ENCODE measurements at regions not wholly inside any gene's neighbourhood (a gene's known extent, or its start where the extent isn't known, plus 50 kb on each side); places are given as distances from the start of the nearest gene placed in this dataset.
"Not testable (repeated sequence)": the region's sequence is repeated elsewhere in the genome, so short reads cannot be mapped to it uniquely, and the experiment has no call there.

DNA sequence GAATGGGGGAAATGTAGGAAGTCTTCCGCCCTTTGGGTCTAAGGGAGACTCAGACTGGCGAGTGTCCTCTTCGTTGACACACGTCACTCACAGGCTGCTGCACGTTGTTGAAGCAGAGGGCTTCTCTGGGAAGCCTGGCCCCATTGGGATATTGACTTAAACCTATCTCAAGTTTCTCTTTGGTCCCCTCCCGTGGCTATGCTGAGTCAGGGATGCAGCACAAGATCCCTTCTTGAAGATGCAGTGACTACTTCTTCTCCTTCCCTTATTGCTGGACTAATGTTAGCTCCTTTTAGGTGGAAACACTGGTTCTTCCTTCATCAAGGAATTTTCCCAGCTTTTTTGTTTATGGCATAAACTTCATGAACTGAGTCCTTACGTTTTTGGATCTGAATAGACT lies 89.8 kb upstream of the CCDC71L start:
- H3K9me3 ChIP-seq (ENCODE audit: insufficient read depth, low read depth, low read length) = no peaks in the 10 kb centered on the region
- H3K36me3 ChIP-seq (ENCODE audit: insufficient read depth, low read length) = no peaks in the 10 kb centered on the region
- no peak overlapping the region for H2AFZ ChIP-seq (ENCODE audit: low read length)
- no peak overlapping the region for H3K4me2 ChIP-seq (ENCODE audit: low read depth, low read length, poor library complexity, severe bottlenecking)
- no peaks in the 10 kb centered on the region for H3F3A ChIP-seq (ENCODE audit: low read depth)
- no peaks in the 10 kb centered on the region for H4K20me1 ChIP-seq (ENCODE audit: insufficient read depth, low read length, poor library complexity, severe bottlenecking)
- no peaks in the 10 kb centered on the region for H3K27me3 ChIP-seq (ENCODE audit: insufficient read depth, low read length, poor library complexity, severe bottlenecking)
- H3K9ac ChIP-seq (ENCODE audit: low read depth, low read length, poor library complexity, severe bottlenecking) = no peak overlapping the region
- peaks cover 3% of the 10 kb centered on the region for H3K4me1 ChIP-seq (ENCODE audit: insufficient read depth, low read length, poor library complexity, severe bottlenecking)
- no peaks in the 10 kb centered on the region for H3K9me2 ChIP-seq (replicated peaks; ENCODE audit: low read depth, low read length)
- H3K79me2 ChIP-seq (ENCODE audit: insufficient read depth, low read length) = no peaks in the 10 kb centered on the region
- no peak overlapping the region for H3K4me3 ChIP-seq (ENCODE audit: low read length, poor library complexity, severe bottlenecking)
- TF ChIP-seq CTCF (conservative IDR thresholded peaks at IDR 0.05; ENCODE audit: low read length) (no peak), EZH2phosphoT487 (IDR thresholded peaks at IDR 0.05; ENCODE audit: borderline replicate concordance) (no peak)

DNA sequence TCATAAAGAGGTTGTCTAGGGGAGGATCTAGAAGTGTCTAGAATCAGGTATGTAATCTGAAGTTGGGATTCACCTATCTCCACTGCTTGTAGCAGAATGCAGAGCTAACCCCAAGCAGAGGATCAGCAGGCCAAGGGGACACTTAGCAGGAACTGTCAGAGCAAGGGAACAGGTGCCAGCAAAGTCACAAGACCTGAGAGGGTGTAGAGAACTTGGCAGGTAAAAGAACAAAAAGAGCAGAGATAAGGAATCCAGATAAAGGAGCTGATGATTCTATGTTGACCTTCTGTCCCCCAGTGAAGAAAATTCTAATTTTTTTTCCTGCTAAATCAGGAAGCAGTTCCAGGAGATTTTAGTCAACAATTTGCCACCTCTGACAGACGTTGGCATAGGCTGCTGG lies 91.4 kb upstream of the CCDC71L start:
- Histone ChIP-seq H3K4me1 (ENCODE audit: insufficient read depth, low read length, poor library complexity, severe bottlenecking) (peaks cover 2% of the 10 kb centered on the region), H3K27me3 (ENCODE audit: insufficient read depth, low read length, poor library complexity, severe bottlenecking) (no peaks in the 10 kb centered on the region), H4K20me1 (ENCODE audit: insufficient read depth, low read length, poor library complexity, severe bottlenecking) (no peaks in the 10 kb centered on the region), H3K79me2 (ENCODE audit: insufficient read depth, low read length) (no peaks in the 10 kb centered on the region), H3K9me3 (ENCODE audit: insufficient read depth, low read depth, low read length) (no peaks in the 10 kb centered on the region), H3K4me3 (ENCODE audit: low read length, poor library complexity, severe bottlenecking) (no peak overlapping the region), H3K9ac (ENCODE audit: low read depth, low read length, poor library complexity, severe bottlenecking) (no peak overlapping the region), H2AFZ (ENCODE audit: low read length) (no peak overlapping the region), H3F3A (ENCODE audit: low read depth) (no peaks in the 10 kb centered on the region), H3K4me2 (ENCODE audit: low read depth, low read length, poor library complexity, severe bottlenecking) (no peak overlapping the region), H3K36me3 (ENCODE audit: insufficient read depth, low read length) (no peaks in the 10 kb centered on the region), H3K9me2 (replicated peaks; ENCODE audit: low read depth, low read length) (no peaks in the 10 kb centered on the region)
- TF ChIP-seq EZH2phosphoT487 (IDR thresholded peaks at IDR 0.05; ENCODE audit: borderline replicate concordance) (no peak), CTCF (conservative IDR thresholded peaks at IDR 0.05; ENCODE audit: low read length) (no peak)

DNA sequence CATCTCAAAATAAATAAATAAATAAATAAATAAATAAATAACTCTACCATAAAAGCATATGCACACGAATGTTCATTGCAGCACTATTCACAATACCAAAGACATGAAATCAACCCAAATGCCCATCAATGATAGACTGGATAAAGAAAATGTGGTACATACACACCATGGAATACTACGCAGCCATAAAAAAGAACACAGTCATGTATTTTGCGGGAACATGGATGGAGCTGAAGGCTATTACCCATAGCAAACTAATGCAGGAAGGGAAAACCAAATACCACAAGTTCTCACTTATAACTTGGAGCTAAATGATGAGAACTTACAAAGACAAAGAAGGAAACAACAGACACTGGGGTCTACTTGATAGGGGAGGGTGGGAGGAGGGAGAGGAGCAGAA lies 94.1 kb upstream of the CCDC71L start:
- H3K4me2 ChIP-seq (ENCODE audit: low read depth, low read length, poor library complexity, severe bottlenecking); H3F3A ChIP-seq (ENCODE audit: low read depth); H3K27me3 ChIP-seq (ENCODE audit: insufficient read depth, low read length, poor library complexity, severe bottlenecking); H3K9me3 ChIP-seq (ENCODE audit: insufficient read depth, low read depth, low read length); H3K9ac ChIP-seq (ENCODE audit: low read depth, low read length, poor library complexity, severe bottlenecking); H3K4me3 ChIP-seq (ENCODE audit: low read length, poor library complexity, severe bottlenecking); H3K36me3 ChIP-seq (ENCODE audit: insufficient read depth, low read length); H3K79me2 ChIP-seq (ENCODE audit: insufficient read depth, low read length); H2AFZ ChIP-seq (ENCODE audit: low read length); H4K20me1 ChIP-seq (ENCODE audit: insufficient read depth, low read length, poor library complexity, severe bottlenecking); H3K9me2 ChIP-seq (replicated peaks; ENCODE audit: low read depth, low read length): not testable (repeated sequence)
- peaks cover 13% of the 10 kb centered on the region for H3K4me1 ChIP-seq (ENCODE audit: insufficient read depth, low read length, poor library complexity, severe bottlenecking)

- no peak overlapping the region for H3K9ac ChIP-seq (ENCODE audit: low read depth, low read length, poor library complexity, severe bottlenecking)
- H3K79me2 ChIP-seq (ENCODE audit: insufficient read depth, low read length) = no peaks in the 10 kb centered on the region
- H2AFZ ChIP-seq (ENCODE audit: low read length) = no peak overlapping the region
- H3K4me3 ChIP-seq (ENCODE audit: low read length, poor library complexity, severe bottlenecking) = no peak overlapping the region
- H3K4me1 ChIP-seq (ENCODE audit: insufficient read depth, low read length, poor library complexity, severe bottlenecking) = peaks cover 13% of the 10 kb centered on the region
- TF ChIP-seq EZH2phosphoT487 (IDR thresholded peaks at IDR 0.05; ENCODE audit: borderline replicate concordance) = no peak
- no peak for TF ChIP-seq CTCF (conservative IDR thresholded peaks at IDR 0.05; ENCODE audit: low read length)
- H3K4me2 ChIP-seq (ENCODE audit: low read depth, low read length, poor library complexity, severe bottlenecking) = no peak overlapping the region
- H3K27me3 ChIP-seq (ENCODE audit: insufficient read depth, low read length, poor library complexity, severe bottlenecking) = no peaks in the 10 kb centered on the region
- H4K20me1 ChIP-seq (ENCODE audit: insufficient read depth, low read length, poor library complexity, severe bottlenecking) = no peaks in the 10 kb centered on the region
- no peaks in the 10 kb centered on the region for H3K9me3 ChIP-seq (ENCODE audit: insufficient read depth, low read depth, low read length)
- H3F3A ChIP-seq (ENCODE audit: low read depth) = no peaks in the 10 kb centered on the region
- H3K36me3 ChIP-seq (ENCODE audit: insufficient read depth, low read length) = no peaks in the 10 kb centered on the region
- no peaks in the 10 kb centered on the region for H3K9me2 ChIP-seq (replicated peaks; ENCODE audit: low read depth, low read length)
These were observed 94.7 kb upstream of the CCDC71L start for GRCh38 chr7:106755641-106756040.

All from Loucy (cell line).